Endothelial cell of umbilical vein (primary cell): ENCODE measurements at regions not wholly inside any gene's neighbourhood (a gene's known extent, or its start where the extent isn't known, plus 50 kb on each side); places are given as distances from the start of the nearest gene placed in this dataset.

Experiments
- BruUV-seq: library from RNA; stranded (reverse); fragments of 400-500 nt; replicated peaks from 2 replicates; lab custom pipeline; 2021; lab: Mats Ljungman, UMichigan
- CTCF ChIA-PET: fragments of 300-600, 350-600 bp; sonication (Branson Sonifier 250); formaldehyde crosslinking; loops from one replicate; lab custom pipeline; 2021; ENCODE audit warnings: antibody characterized with exemption, inconsistent platforms; lab: Charles Lee
- POLR2A ChIA-PET: fragments of 300-600, 350-600 bp; sonication (Branson Sonifier 250); formaldehyde crosslinking; loops from one replicate; lab custom pipeline; 2021; ENCODE audit warnings: antibody characterized with exemption, inconsistent platforms; lab: Charles Lee
- DNase-seq: peaks from one replicate; pipeline ENCODE4 v3.0.0-alpha.2; 2011; ENCODE audit warnings: low read depth, low spot score
- FAIRE-seq: peaks from 2 replicates; lab custom pipeline; 2011; peaks lifted over from hg19 to GRCh38; lab: Jason Lieb, UNC
- H2AFZ ChIP-seq: 2 replicates; pipeline ENCODE4 v1.6.0; 2012; ENCODE audit warnings: low read depth, low read length, control low read depth, inconsistent platforms
- H3K27ac ChIP-seq: 2 replicates; pipeline ENCODE4 v1.5.1; 2011; ENCODE audit warnings: low read depth, mild to moderate bottlenecking, control low read depth, low read length, moderate library complexity; ENCODE audit not compliant: insufficient read depth
- H3K27me3 ChIP-seq, 2 experiments: 2 replicates each; pipeline versions ENCODE4 v1.6.0 to v1.6.1; 2011; ENCODE audit warnings: low read length in 2 of 2, mixed read lengths in 1 of 2; ENCODE audit not compliant: control insufficient read depth in 2 of 2, insufficient read depth in 2 of 2
- H3K36me3 ChIP-seq, 2 experiments: 2 replicates in 1 of 2; 3 replicates in 1 of 2; pipeline ENCODE4 v1.5.1; 2011; ENCODE audit warnings: low read length in 2 of 2, mild to moderate bottlenecking in 1 of 2, moderate library complexity in 1 of 2; ENCODE audit not compliant: control insufficient read depth in 2 of 2, insufficient read depth in 2 of 2; ENCODE audit errors: extremely low read depth in 1 of 2
- H3K4me1 ChIP-seq: 3 replicates; pipeline ENCODE4 v1.5.1; 2011; ENCODE audit warnings: mild to moderate bottlenecking, low read length; ENCODE audit not compliant: control insufficient read depth, insufficient read depth; ENCODE audit errors: extremely low read depth
- H3K4me2 ChIP-seq: 2 replicates; pipeline ENCODE4 v1.6.1; 2011; ENCODE audit warnings: low read length, control low read depth, mixed read lengths; ENCODE audit not compliant: insufficient read depth
- H3K4me3 ChIP-seq, 3 experiments: fragments of 200-600 bp in 1 of 3; sonication (generic), shearing (Covaris generic) in 1 of 3; replicated peaks in 1 of 3; 2 replicates each; pipeline ENCODE4 v1.5.1; 2011 to 2016; ENCODE audit warnings: control low read depth in 3 of 3, low read length in 3 of 3, mild to moderate bottlenecking in 2 of 3, inconsistent platforms in 1 of 3, low read depth in 1 of 3, moderate library complexity in 1 of 3; ENCODE audit not compliant: insufficient read depth in 1 of 3
- H3K79me2 ChIP-seq: 2 replicates; pipeline ENCODE4 v1.6.0; 2012; ENCODE audit warnings: low read length, inconsistent platforms; ENCODE audit not compliant: control insufficient read depth, insufficient read depth
- H3K9ac ChIP-seq: replicated peaks from 2 replicates; pipeline ENCODE3; 2011; ENCODE audit warnings: low read length, control low read depth; ENCODE audit not compliant: insufficient read depth; ENCODE audit errors: extremely low read depth
- H3K9me1 ChIP-seq: replicated peaks from 3 replicates; pipeline ENCODE4 v1.6.0; 2011; ENCODE audit warnings: mild to moderate bottlenecking, low read length; ENCODE audit not compliant: control insufficient read depth, insufficient read depth; ENCODE audit errors: extremely low read depth
- H3K9me3 ChIP-seq: replicated peaks from 2 replicates; pipeline ENCODE4 v1.5.1; 2012; ENCODE audit warnings: low read length, inconsistent platforms; ENCODE audit not compliant: control insufficient read depth, insufficient read depth
- H4K20me1 ChIP-seq: replicated peaks from 2 replicates; pipeline ENCODE3; 2011; ENCODE audit warnings: mild to moderate bottlenecking, low read length; ENCODE audit not compliant: control insufficient read depth, insufficient read depth; ENCODE audit errors: extremely low read depth
- CTCF ChIP-seq, 2 donors: IDR thresholded peaks; 1 replicate in 1 of 2; 2 replicates in 1 of 2; pipeline ENCODE4 v1.5.1; 2011; ENCODE audit warnings: low read length in 2 of 2, mild to moderate bottlenecking in 2 of 2, moderate library complexity in 2 of 2, control low read depth in 1 of 2, inconsistent platforms in 1 of 2, low read depth in 1 of 2; ENCODE audit not compliant: insufficient read depth in 1 of 2; ENCODE audit errors: extremely low read depth in 1 of 2
- EZH2 ChIP-seq: IDR thresholded peaks from 2 replicates; pipeline ENCODE4 v1.6.1; 2012; ENCODE audit warnings: borderline replicate concordance, low read depth, mild to moderate bottlenecking, moderate library complexity, low read length, inconsistent platforms; ENCODE audit not compliant: severe bottlenecking
- FOS ChIP-seq: IDR thresholded peaks from 2 replicates; pipeline ENCODE4 v1.6.1; 2011; ENCODE audit warnings: mild to moderate bottlenecking, low read length, moderate library complexity, borderline replicate concordance; ENCODE audit not compliant: insufficient read depth
- GATA2 ChIP-seq: IDR thresholded peaks from 2 replicates; pipeline ENCODE4 v1.7.0; 2011; ENCODE audit warnings: low read depth, mild to moderate bottlenecking, moderate library complexity, mixed read lengths, low read length; ENCODE audit not compliant: insufficient read length, insufficient read depth
- JUN ChIP-seq: IDR thresholded peaks from 2 replicates; pipeline ENCODE4 v1.6.1; 2011; ENCODE audit warnings: borderline replicate concordance, low read depth; ENCODE audit not compliant: insufficient read length, insufficient read depth
- MAX ChIP-seq: IDR thresholded peaks from 2 replicates; pipeline ENCODE4 v1.6.1; 2011; ENCODE audit not compliant: insufficient read depth, insufficient read length
- MYC ChIP-seq: IDR thresholded peaks from one replicate; pipeline ENCODE4 v1.6.1; 2011; ENCODE audit warnings: mild to moderate bottlenecking, low read depth, low read length
- POLR2A ChIP-seq: IDR thresholded peaks from 2 replicates; pipeline ENCODE4 v1.6.1; 2012; ENCODE audit warnings: low read depth, mild to moderate bottlenecking, control low read depth, low read length
- POLR2AphosphoS5 ChIP-seq: IDR thresholded peaks from 2 replicates; pipeline ENCODE4 v1.6.1; 2012; ENCODE audit warnings: low read depth, mild to moderate bottlenecking, control low read depth, low read length, moderate library complexity; ENCODE audit not compliant: insufficient read depth
- dilution Hi-C: fragments of 300-500 bp; cut with MboI; formaldehyde crosslinking; loops from one replicate; pipeline ENCODE4 v1.15.0; 2019; ENCODE audit warnings: low sequenced_read_pairs; ENCODE audit not compliant: extremely low pct_ligation_motif_present
- intact Hi-C: fragments of 100-400 bp; cut with micrococcal nuclease; formaldehyde crosslinking; loops from one replicate; pipeline ENCODE4 v1.10.0; 2022

- POLR2A ChIA-PET = no interaction called here
- H3K9me1 ChIP-seq = no peaks in the 10 kb centered on the region
Measured at GRCh38 chr21:16863908-16864307, 648.9 kb upstream of the CXADR start.

More at GRCh38 chr21:16863908-16864307, 648.9 kb upstream of the CXADR start:
- Histone ChIP-seq H3K79me2 (no peaks in the 10 kb centered on the region), H2AFZ (no peak overlapping the region), H3K36me3 (no peaks in the 10 kb centered on the region), H3K4me1 (no peaks in the 10 kb centered on the region), H3K9me3 (no peaks in the 10 kb centered on the region), H3K27ac (no peak overlapping the region), H4K20me1 (no peaks in the 10 kb centered on the region), H3K9ac (no peak overlapping the region), H3K27me3 (no peaks in the 10 kb centered on the region), H3K4me3 (no peak overlapping the region), H3K4me2 (no peak overlapping the region)
- BruUV-seq = no TSS peak
- no peak for TF ChIP-seq POLR2AphosphoS5
- TF ChIP-seq EZH2 = no peak
- TF ChIP-seq FOS = no peak
- no peak for TF ChIP-seq JUN
- no peak for TF ChIP-seq POLR2A
- no peak for TF ChIP-seq MAX
- TF ChIP-seq MYC = no peak
- TF ChIP-seq GATA2 = no peak
- TF ChIP-seq CTCF (IDR thresholded peaks at IDR 0.05; ENCODE audit: extremely low read depth in 1 of 2, insufficient read depth in 1 of 2, low read depth in 1 of 2, low read length in 2 of 2) = no peak
- FAIRE-seq (no peak), DNase-seq (no peak)
- intact Hi-C loops (no loop called here), dilution Hi-C loops (no loop called here)
- CTCF ChIA-PET = interaction anchor here (1.0 to 1.4 kb wide), 2 partner anchors 9 to 37 kb away, joined by 3 read pairs; no protein-coding TSS in a partner anchor
